A549 (cell line): ENCODE measurements at regions not wholly inside any gene's neighbourhood (a gene's known extent, or its start where the extent isn't known, plus 50 kb on each side); places are given as distances from the start of the nearest gene placed in this dataset.

Experiments
- CEBPB ChIP-seq, 2 experiments: fragments of >200 bp in 1 of 2; sonication (Bioruptor Twin) in 1 of 2; formaldehyde crosslinking in 1 of 2; IDR thresholded peaks; 2 replicates each; pipeline ENCODE4 v1.6.1; 2012 to 2016
- CTCF ChIP-seq: fragments of >200 bp; sonication (Bioruptor Twin); formaldehyde crosslinking; IDR thresholded peaks from 3 replicates; pipeline ENCODE4 v1.5.1; 2016
- ESRRA ChIP-seq: fragments of 150-350 bp; IDR thresholded peaks from 2 replicates; pipeline ENCODE4 v1.6.1; 2014; ENCODE audit warnings: mild to moderate bottlenecking, low read length, borderline replicate concordance
- HMGXB4 ChIP-seq: fragments of 250-450 bp; sonication (Bioruptor Pico); IDR thresholded peaks from 2 replicates; pipeline ENCODE4 v1.5.0; 2021; ENCODE audit warnings: mild to moderate bottlenecking, moderate library complexity, borderline replicate concordance
- HOXA7 ChIP-seq: fragments of 250-450 bp; sonication (Bioruptor Pico); IDR thresholded peaks from 2 replicates; pipeline ENCODE4 v1.5.0; 2020; ENCODE audit warnings: mild to moderate bottlenecking, moderate library complexity
- JUN ChIP-seq, 2 experiments: fragments of >200 bp; sonication (Bioruptor Twin); formaldehyde crosslinking; IDR thresholded peaks; 2 replicates in 1 of 2; 3 replicates in 1 of 2; pipeline ENCODE4 v1.6.1; 2016 to 2017
- KDM5A ChIP-seq: fragments of 200-600 bp; sonication (generic); IDR thresholded peaks from 2 replicates; pipeline ENCODE4 v1.6.1; 2016; ENCODE audit warnings: antibody characterized with exemption, mild to moderate bottlenecking
- MYC ChIP-seq: IDR thresholded peaks from 2 replicates; pipeline ENCODE4 v1.6.1; 2012; ENCODE audit warnings: mild to moderate bottlenecking, inconsistent platforms, low read length, improper control_type of control experiment, borderline replicate concordance
- POLR2A ChIP-seq: IDR thresholded peaks from 2 replicates; pipeline ENCODE4 v1.6.1; 2012; ENCODE audit warnings: mild to moderate bottlenecking, low read length
- RAD21 ChIP-seq, 2 experiments: fragments of >200 bp in 1 of 2; sonication (Bioruptor Twin) in 1 of 2; formaldehyde crosslinking in 1 of 2; IDR thresholded peaks in 1 of 2; conservative IDR thresholded peaks in 1 of 2; 2 replicates in 1 of 2; 3 replicates in 1 of 2; pipeline ENCODE4 v1.6.1; 2012 to 2018; ENCODE audit warnings: inconsistent platforms in 1 of 2
- REST ChIP-seq: fragments of 200-600 bp; sonication (generic); IDR thresholded peaks from 2 replicates; pipeline ENCODE4 v1.6.1; 2016; ENCODE audit warnings: antibody characterized with exemption, mild to moderate bottlenecking, moderate library complexity
- RNF2 ChIP-seq: fragments of 200-600 bp; sonication (generic); IDR thresholded peaks from 2 replicates; pipeline ENCODE4 v1.6.1; 2016; ENCODE audit warnings: low read depth, mild to moderate bottlenecking, antibody characterized with exemption, moderate library complexity, borderline replicate concordance
- SREBF2 ChIP-seq: fragments of 450-650 bp; IDR thresholded peaks from 2 replicates; pipeline ENCODE4 v1.6.1; 2014; ENCODE audit warnings: mild to moderate bottlenecking, moderate library complexity
- ZFP36 ChIP-seq: fragments of 450-650 bp; IDR thresholded peaks from 2 replicates; pipeline ENCODE4 v1.6.1; 2014; ENCODE audit warnings: borderline replicate concordance; ENCODE audit not compliant: partially characterized antibody

- TF ChIP-seq SREBF2 (no peak), JUN (IDR thresholded peaks at IDR 0.05) (no peak), MYC (no peak), RAD21 (conservative IDR thresholded peaks at IDR 0.05 in 1 of 2, IDR thresholded peaks at IDR 0.05 in 1 of 2) (no peak), CTCF (no peak), REST (no peak), KDM5A (no peak), ZFP36 (no peak), POLR2A (no peak), ESRRA (no peak), HOXA7 (CRISPR knock-in tag) (no peak), HMGXB4 (CRISPR knock-in tag) (no peak), CEBPB (IDR thresholded peaks at IDR 0.05) (no peak), RNF2 (no peak)
Measured at GRCh38 chr12:91516695-91517047, 334.1 kb upstream of the DCN start.
